Right lobe of liver (tissue), 6 donors: ENCODE measurements at regions not wholly inside any gene's neighbourhood (a gene's known extent, or its start where the extent isn't known, plus 50 kb on each side); places are given as distances from the start of the nearest gene placed in this dataset.
A peak's percentile ranks its signal among the peaks of the same experiment; 100 is the strongest.
"Not testable (repeated sequence)": the region's sequence is repeated elsewhere in the genome, so short reads cannot be mapped to it uniquely, and the experiment has no call there.

ENCODE experiments used
- ATAC-seq, 4 donors: fragments of 200-7000 bp; cut with Tn5 transposase; one replicate each; pipeline ENCODE4 v1.9.1; 2020; ENCODE audit warnings: mild to moderate bottlenecking in 4 of 4, moderate library complexity in 4 of 4
- DNase-seq, 3 donors: peaks; one replicate each; pipeline ENCODE4 v3.0.0-alpha.2; 2020
- H3K27ac ChIP-seq, 3 donors: fragments of 200-600 bp; one replicate each; pipeline ENCODE4 v1.8.0; 2022
- H3K27me3 ChIP-seq, 2 donors: fragments of 200-600 bp; one replicate each; pipeline ENCODE4 v1.8.0; 2022
- H3K36me3 ChIP-seq, 4 donors: fragments of 200-600 bp; sonication (generic) in 1 of 4; one replicate each; pipeline versions ENCODE4 v1.5.1 to v1.8.0; 2017 to 2022; ENCODE audit warnings: control low read depth in 1 of 4
- H3K4me1 ChIP-seq, 4 donors: fragments of 200-600 bp; sonication (generic) in 1 of 4; one replicate each; pipeline versions ENCODE4 v1.5.1 to v1.8.0; 2017 to 2022; ENCODE audit warnings: control low read depth in 1 of 4
- H3K4me3 ChIP-seq, 3 donors: fragments of 200-600 bp; one replicate each; pipeline ENCODE4 v1.8.0; 2022
- H3K9me3 ChIP-seq, 4 donors: fragments of 200-600 bp; sonication (generic) in 1 of 4; one replicate each; pipeline versions ENCODE4 v1.5.1 to v1.8.0; 2017 to 2022; ENCODE audit warnings: control low read depth in 1 of 4
- CTCF ChIP-seq, 4 donors: fragments of 200-600 bp in 3 of 4; fragments of 450-650 bp in 1 of 4; IDR thresholded peaks; one replicate each; pipeline versions ENCODE4 v1.5.1 to v1.8.0; 2016 to 2022; ENCODE audit warnings: antibody characterized with exemption in 4 of 4, mild to moderate bottlenecking in 2 of 4
- POLR2A ChIP-seq: fragments of 450-650 bp; IDR thresholded peaks from one replicate; pipeline ENCODE4 v1.6.1; 2017; ENCODE audit warnings: antibody characterized with exemption, mild to moderate bottlenecking
- WGBS: methylation state at CpG from one replicate; pipeline ENCODE4 v1.1.6; 2018; ENCODE audit warnings: low coverage, low lambda C conversion rate; ENCODE audit not compliant: insufficient coverage; ENCODE audit errors: missing lambda C conversion rate; 5-methylcytosine and 5-hydroxymethylcytosine counted together
- intact Hi-C, 2 donors: fragments of 100-400 bp; cut with DNase I; formaldehyde crosslinking; loops; one replicate each; pipeline versions ENCODE4 v1.11.2 to v1.14.1; 2022
- donor health status: DM: no; HTN: yes; CAD: no.
- donor health status: DM: no; HTN: no; CAD: no.
- donor health status: DM: no; HTN: no; CAD: no.
- donor health status: DM: no; HTN: yes; CAD: no.
- donor health status: DM: no; HTN: yes; CAD: no.

GRCh38 chr5:114857941-114858551 lies 311.7 kb downstream of the TRIM36 start:
- H3K27ac ChIP-seq = no peak overlapping the region
- no peaks in the 10 kb centered on the region for H3K36me3 ChIP-seq
- no peaks in the 10 kb centered on the region for H3K27me3 ChIP-seq
- no peak for DNase-seq
- no peak overlapping the region for H3K4me3 ChIP-seq
- H3K4me1 ChIP-seq = no peaks in the 10 kb centered on the region
- peak in 2 of 4 donors; percentile 12 to 34 for ATAC-seq
- no peak for TF ChIP-seq POLR2A
- no peak for TF ChIP-seq CTCF (IDR thresholded peaks at IDR 0.05)
- intact Hi-C loops = no loop called here
- 29% methylated on average over 11 of the region's 22 CpGs for WGBS
- H3K9me3 ChIP-seq = no peaks in the 10 kb centered on the region

- intact Hi-C loops, H3K9me3 ChIP-seq, H3K27me3 ChIP-seq, H3K36me3 ChIP-seq, H3K4me1 ChIP-seq, H3K4me3 ChIP-seq, ATAC-seq, DNase-seq, H3K27ac ChIP-seq: not testable (repeated sequence)
- WGBS = 50% methylated on average over 2 of the region's 9 CpGs
Measured at GRCh38 chr5:114844711-114845110, 325.0 kb downstream of the TRIM36 start.

GRCh38 chr5:114839360-114839759 lies 330.3 kb downstream of the TRIM36 start:
- H3K9me3 ChIP-seq = no peaks in the 10 kb centered on the region
- TF ChIP-seq CTCF (IDR thresholded peaks at IDR 0.05) (no peak), POLR2A (no peak)
- no peak for DNase-seq
- intact Hi-C loops = no loop called here
- no peak overlapping the region for H3K4me3 ChIP-seq
- no peak for ATAC-seq
- no peak overlapping the region for H3K27ac ChIP-seq
- no peaks in the 10 kb centered on the region for H3K27me3 ChIP-seq
- no peaks in the 10 kb centered on the region for H3K36me3 ChIP-seq
- H3K4me1 ChIP-seq = no peaks in the 10 kb centered on the region
- 6% methylated on average over 1 of the region's 5 CpGs for WGBS

- H3K27ac ChIP-seq = no peak overlapping the region
- H3K27me3 ChIP-seq = no peaks in the 10 kb centered on the region
- intact Hi-C loops = no loop called here
- DNase-seq = no peak
- no peaks in the 10 kb centered on the region for H3K36me3 ChIP-seq
- no peaks in the 10 kb centered on the region for H3K9me3 ChIP-seq
- no peak for ATAC-seq
- TF ChIP-seq POLR2A (no peak), CTCF (IDR thresholded peaks at IDR 0.05) (no peak)
- H3K4me1 ChIP-seq = no peaks in the 10 kb centered on the region
- H3K4me3 ChIP-seq = no peak overlapping the region
- 100% methylated on average over 1 of the region's 2 CpGs for WGBS
Measured at GRCh38 chr5:114838937-114839336, 330.8 kb downstream of the TRIM36 start.

- Histone ChIP-seq H3K27ac (no peak overlapping the region), H3K4me3 (no peak overlapping the region), H3K27me3 (no peaks in the 10 kb centered on the region), H3K36me3 (no peaks in the 10 kb centered on the region), H3K9me3 (no peaks in the 10 kb centered on the region), H3K4me1 (no peaks in the 10 kb centered on the region)
- TF ChIP-seq POLR2A (no peak), CTCF (IDR thresholded peaks at IDR 0.05) (no peak)
- ATAC-seq (no peak), DNase-seq (no peak)
- 35% methylated on average over 2 of the region's 2 CpGs for WGBS
- intact Hi-C loops = no loop called here
Measured at GRCh38 chr5:114830114-114830513, 339.6 kb downstream of the TRIM36 start.
